ENCODE measurements at regions not wholly inside any gene's neighbourhood (a gene's known extent, or its start where the extent isn't known, plus 50 kb on each side); places are given as distances from the start of the nearest gene placed in this dataset.

- TF ChIP-seq ARID3A (IDR thresholded peaks at IDR 0.05; ENCODE audit: borderline replicate concordance, low read depth, low read length) (peak; percentile 57; the same call in 1 of the 2 replicates), U2AF1 (optimal IDR thresholded peaks at IDR 0.05; ENCODE audit: low read depth, low read length) (no peak), GATA2 (CRISPR knock-in tag; IDR thresholded peaks at IDR 0.05) (peak; percentile 77), TCFL5 (CRISPR knock-in tag; conservative IDR thresholded peaks at IDR 0.05) (no peak), RBM14 (IDR thresholded peaks at IDR 0.05; ENCODE audit: borderline replicate concordance, insufficient read depth, low read depth, low read length) (no peak), EZH2 (IDR thresholded peaks at IDR 0.05; ENCODE audit: borderline replicate concordance, low read depth, low read length) (no peak), ZNF695 (CRISPR knock-in tag; IDR thresholded peaks at IDR 0.05) (no peak), ZNF384 (IDR thresholded peaks at IDR 0.05; ENCODE audit: low read depth, low read length) (peak; percentile 38; the same call in 1 of the 2 replicates), SOX6 (IDR thresholded peaks at IDR 0.05) (0 out of 2 replicates have a peak, but pooled peaks have one; percentile 24), MEF2D (tag; conservative IDR thresholded peaks at IDR 0.05; ENCODE audit: low read depth) (no peak), NCOA1 (IDR thresholded peaks at IDR 0.05; ENCODE audit: low read depth) (no peak; the same call in 1 of the 2 replicates), PCBP1 (IDR thresholded peaks at IDR 0.05; ENCODE audit: low read depth, low read length, poor library complexity, severe bottlenecking) (no peak), RFX7 (CRISPR knock-in tag; IDR thresholded peaks at IDR 0.05) (no peak), HMG20B (CRISPR knock-in tag; IDR thresholded peaks at IDR 0.05) (no peak), ESRRB (CRISPR knock-in tag; IDR thresholded peaks at IDR 0.05; ENCODE audit: borderline replicate concordance) (no peak), ZBTB11 (CRISPR knock-in tag; IDR thresholded peaks at IDR 0.05) (no peak)
- TF ChIP-seq, protein P1, sequence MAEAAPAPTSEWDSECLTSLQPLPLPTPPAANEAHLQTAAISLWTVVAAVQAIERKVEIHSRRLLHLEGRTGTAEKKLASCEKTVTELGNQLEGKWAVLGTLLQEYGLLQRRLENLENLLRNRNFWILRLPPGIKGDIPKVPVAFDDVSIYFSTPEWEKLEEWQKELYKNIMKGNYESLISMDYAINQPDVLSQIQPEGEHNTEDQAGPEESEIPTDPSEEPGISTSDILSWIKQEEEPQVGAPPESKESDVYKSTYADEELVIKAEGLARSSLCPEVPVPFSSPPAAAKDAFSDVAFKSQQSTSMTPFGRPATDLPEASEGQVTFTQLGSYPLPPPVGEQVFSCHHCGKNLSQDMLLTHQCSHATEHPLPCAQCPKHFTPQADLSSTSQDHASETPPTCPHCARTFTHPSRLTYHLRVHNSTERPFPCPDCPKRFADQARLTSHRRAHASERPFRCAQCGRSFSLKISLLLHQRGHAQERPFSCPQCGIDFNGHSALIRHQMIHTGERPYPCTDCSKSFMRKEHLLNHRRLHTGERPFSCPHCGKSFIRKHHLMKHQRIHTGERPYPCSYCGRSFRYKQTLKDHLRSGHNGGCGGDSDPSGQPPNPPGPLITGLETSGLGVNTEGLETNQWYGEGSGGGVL (CRISPR knock-in tag; IDR thresholded peaks at IDR 0.05) = no peak
- TF ChIP-seq, protein P2, sequence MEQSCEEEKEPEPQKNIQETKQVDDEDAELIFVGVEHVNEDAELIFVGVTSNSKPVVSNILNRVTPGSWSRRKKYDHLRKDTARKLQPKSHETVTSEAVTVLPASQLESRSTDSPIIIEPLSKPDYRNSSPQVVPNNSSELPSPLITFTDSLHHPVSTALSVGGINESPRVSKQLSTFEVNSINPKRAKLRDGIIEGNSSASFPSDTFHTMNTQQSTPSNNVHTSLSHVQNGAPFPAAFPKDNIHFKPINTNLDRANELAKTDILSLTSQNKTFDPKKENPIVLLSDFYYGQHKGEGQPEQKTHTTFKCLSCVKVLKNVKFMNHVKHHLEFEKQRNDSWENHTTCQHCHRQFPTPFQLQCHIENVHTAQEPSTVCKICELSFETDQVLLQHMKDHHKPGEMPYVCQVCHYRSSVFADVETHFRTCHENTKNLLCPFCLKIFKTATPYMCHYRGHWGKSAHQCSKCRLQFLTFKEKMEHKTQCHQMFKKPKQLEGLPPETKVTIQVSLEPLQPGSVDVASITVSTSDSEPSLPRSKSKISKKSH (CRISPR knock-in tag; IDR thresholded peaks at IDR 0.05) = no peak
- TF ChIP-seq, protein P3, sequence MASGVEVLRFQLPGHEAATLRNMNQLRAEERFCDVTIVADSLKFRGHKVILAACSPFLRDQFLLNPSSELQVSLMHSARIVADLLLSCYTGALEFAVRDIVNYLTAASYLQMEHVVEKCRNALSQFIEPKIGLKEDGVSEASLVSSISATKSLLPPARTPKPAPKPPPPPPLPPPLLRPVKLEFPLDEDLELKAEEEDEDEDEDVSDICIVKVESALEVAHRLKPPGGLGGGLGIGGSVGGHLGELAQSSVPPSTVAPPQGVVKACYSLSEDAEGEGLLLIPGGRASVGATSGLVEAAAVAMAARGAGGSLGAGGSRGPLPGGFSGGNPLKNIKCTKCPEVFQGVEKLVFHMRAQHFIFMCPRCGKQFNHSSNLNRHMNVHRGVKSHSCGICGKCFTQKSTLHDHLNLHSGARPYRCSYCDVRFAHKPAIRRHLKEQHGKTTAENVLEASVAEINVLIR (CRISPR knock-in tag; IDR thresholded peaks at IDR 0.05) = no peak
These were observed 79.1 kb upstream of the LMO2 start (continued) for GRCh38 chr11:33970984-33971466.

Data from K562 (cell line).